HG03066 (cell line): ENCODE measurements at regions not wholly inside any gene's neighbourhood (a gene's known extent, or its start where the extent isn't known, plus 50 kb on each side); places are given as distances from the start of the nearest gene placed in this dataset.
"Not testable (repeated sequence)": the region's sequence is repeated elsewhere in the genome, so short reads cannot be mapped to it uniquely, and the experiment has no call there.

ENCODE experiments used
- ATAC-seq: cut with Tn5 transposase; IDR thresholded peaks from one replicate; pipeline ENCODE4 v1.9.1; 2021; ENCODE audit warnings: low read depth; ENCODE audit not compliant: unreplicated experiment

DNA sequence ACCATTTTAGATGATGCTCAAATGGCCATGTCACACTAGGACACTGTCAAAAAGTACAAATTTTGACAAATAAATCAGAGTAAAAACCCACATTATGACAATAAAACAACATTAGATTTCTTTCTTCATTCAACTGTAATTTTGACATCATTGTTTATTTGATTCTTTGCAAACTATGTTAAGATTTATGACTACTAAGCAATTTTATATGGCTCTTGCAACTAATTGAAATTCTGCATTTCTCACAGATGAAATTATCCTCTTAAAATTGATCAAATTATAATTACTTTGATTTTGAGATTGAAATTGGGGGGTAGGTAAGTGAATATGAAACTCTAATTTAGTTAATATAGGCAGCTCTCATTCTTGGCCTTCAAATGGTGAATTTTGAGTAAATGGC is 59.8 kb downstream of the ATOH1 start:
- no peak for ATAC-seq

DNA sequence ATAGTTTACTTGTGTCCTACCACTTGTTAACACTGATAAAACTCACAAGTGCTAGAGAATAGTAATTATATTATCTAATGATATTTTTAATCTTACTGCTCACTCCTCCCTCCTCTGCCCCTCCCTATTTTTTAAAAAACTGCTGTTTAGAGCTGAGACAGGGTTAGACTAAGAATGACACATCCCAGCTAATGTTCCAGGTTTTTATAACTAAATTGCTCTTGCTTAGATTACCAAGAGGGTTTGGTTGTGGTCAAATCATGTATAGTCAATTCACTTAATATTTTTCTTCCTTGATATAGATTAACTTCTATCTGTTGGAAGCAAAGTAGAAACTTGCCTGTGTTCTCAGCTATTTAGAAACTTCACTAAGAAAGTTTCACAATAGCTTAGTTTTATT is 60.2 kb downstream of the ATOH1 start:
- no peak for ATAC-seq

DNA sequence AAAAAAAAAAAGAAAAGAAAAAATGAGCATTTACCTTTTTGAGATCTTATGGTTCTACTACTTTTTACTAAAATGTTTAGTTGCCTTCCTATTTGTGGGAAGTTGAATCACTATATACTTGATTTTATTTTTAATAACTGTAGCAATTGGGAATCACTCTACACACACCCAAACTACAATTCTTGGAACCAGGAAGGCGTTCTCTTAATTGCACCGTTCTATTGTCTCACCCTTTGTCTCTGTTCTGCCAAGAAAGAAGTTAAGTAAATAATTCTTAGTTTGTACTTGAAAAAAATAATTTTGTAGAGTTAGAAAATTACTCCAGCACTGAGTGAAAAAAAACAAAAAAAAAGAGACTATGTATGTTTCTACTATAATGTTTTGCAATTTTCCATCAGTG is 62.7 kb downstream of the ATOH1 start:
- ATAC-seq: no peak

DNA sequence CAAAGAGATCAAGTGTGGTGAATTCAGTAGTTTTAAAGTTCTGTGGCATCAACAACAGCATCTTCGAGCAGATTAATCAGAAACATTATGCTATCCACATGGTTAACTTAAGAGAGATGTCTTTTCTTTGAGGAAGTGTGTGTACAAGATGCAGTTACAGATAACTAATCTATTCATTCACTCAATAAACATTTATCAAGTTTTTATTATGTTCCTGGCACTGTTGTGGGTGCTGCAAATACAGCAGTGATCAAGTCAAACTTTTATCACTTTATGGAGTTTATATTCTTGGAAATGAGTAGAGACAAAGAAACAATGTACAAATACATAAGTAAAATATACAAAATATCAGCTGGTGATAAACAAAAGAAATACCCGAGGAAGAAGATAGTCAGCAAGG is 66.4 kb downstream of the ATOH1 start:
- no peak for ATAC-seq

DNA sequence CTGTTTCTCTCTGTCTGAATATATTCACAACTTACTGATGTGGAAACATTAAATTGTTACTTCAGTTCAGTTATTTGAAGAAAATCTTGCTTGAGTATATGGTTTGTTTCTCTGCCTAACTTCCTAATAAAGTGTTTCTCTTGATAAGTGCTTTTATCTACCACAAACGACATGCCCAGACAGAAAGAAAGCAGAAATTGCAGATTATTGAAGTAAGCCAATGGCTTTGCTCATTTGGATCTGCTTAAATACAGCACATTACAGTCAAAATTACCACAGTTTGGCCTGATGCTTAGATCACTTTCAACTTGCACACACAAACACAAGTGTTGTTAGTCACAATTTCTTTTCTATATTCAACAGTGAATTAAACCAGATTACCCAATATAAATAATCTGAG is 68.0 kb downstream of the ATOH1 start:
- ATAC-seq: no peak

DNA sequence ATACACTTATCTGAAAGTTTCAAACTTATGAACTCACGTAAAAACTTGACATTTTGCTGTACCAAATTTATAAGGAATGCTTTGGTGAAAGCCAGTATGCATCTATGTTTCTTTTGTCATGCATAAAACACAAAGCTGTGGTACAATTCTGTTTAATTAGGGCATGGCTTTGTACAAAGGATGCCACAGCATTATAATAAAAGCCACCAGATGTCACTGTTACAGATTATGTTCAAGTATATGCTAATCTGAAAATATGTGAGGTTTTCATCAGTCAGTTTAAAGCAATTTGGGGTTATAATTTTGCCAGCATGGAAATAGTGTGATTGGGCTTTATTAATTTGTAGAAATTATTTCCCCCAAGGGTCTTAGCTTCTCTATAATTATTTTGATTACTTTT is 69.0 kb downstream of the ATOH1 start:
- ATAC-seq: no peak

DNA sequence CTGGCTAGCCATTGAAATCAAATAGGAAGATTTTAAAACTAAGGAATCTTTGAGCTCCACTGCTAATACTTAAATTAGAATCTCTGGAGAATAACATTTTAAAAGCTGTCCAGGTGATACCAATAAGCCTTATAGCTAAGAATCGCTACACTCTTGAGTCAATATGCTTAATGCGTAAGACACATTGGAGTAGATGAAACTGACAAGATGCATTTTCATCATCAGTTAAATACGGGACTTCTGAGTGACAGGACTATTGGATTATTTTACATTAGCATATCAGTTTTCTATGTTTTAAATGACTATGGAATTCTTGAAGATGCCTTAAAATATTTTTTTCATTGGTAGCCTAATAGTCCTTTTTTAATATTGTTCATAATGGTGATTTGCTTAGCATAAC is 80.2 kb downstream of the ATOH1 start:
- no peak for ATAC-seq

DNA sequence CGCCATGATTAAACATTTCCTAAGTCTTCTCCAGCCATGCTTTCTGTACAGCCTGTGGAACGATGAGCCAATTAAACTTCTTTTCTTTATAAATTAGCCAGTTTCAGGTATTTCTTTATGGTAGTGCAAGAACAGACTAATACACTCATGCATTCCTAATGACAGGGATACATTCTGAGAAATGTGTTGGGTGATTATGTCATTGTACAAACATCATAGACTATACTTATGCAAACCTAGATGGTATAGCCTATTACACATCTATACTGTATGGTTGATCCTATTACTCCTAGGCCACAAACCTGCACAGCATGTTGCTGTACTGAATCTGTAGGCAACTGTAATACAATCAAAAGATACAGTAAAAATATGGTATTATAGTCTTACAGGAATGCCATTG is 83.1 kb downstream of the ATOH1 start:
- ATAC-seq: no peak

DNA sequence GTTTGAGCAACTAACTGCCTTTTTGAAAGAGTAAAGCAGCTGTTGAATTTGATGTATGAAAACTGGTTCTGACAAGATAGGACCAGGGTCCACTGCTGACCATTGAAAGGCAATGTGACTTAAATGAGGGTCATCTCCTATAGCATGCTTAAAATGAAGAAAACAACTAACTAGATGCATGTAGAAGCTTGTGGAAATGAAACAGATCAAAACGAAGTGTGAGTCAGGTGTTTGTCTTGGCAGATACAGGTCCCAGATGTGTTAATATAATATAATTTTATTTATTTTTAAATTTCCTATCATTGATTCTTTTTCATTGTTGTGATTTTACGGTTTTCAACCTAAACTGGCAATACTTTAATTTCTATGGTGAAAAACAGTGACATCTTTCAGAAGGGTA is 83.6 kb downstream of the ATOH1 start:
- no peak for ATAC-seq

DNA sequence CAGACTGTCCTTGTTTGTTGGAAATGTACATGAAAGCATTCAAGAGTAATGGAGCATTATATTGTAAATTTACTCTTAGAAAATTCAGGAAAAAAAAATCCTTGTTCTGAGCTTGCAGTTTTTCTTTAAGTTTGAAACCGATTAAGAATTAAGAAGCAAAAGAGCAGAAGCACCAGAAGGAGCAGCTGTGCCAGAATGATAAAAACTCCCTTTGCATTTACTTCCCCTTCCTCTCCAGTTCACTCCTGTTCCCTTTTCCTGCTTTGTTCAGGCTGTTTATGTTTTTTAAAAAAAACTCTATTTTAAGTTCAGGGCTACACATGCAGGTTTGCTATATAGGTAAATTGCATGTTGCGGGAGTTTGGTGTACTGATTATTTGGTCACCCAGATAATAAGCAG is 90.3 kb downstream of the ATOH1 start:
- no peak for ATAC-seq

DNA sequence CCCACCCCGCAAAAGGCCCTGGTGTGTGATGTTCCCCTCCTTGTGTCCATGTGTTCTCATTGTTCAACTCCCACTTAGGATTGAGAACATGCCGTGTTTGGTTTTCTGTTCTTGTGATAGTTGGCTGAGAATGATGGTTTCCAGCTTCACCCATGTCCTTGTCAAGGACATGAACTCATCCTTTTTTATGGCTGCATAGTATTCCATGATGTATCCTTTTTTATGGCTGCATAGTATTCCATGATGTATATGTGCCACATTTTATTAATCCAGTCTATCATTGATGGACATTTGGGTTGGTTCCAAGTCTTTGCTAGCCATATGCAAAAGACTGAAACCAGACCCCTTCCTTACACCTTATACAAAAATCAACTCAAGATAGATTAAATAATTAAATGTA is 95.0 kb downstream of the ATOH1 start:
- ATAC-seq: not testable (repeated sequence)

DNA sequence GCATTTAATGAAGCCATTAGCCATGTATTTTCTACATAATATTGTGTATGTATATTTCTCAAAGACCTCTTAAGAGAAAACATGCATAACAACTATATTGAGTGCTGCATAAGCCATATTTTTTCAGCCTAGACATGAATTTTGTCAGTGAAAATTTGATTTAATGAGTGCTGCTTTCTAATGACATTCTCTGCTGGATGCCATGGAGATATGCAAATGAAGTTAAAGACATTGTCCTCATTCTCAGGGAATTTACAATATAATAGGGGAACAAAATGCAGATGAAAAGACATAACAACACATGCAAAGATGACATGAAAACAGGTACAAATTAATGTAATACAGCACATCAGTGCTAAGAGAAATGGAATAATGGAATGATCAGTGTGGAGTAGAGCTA is 118.7 kb downstream of the ATOH1 start:
- ATAC-seq: no peak

DNA sequence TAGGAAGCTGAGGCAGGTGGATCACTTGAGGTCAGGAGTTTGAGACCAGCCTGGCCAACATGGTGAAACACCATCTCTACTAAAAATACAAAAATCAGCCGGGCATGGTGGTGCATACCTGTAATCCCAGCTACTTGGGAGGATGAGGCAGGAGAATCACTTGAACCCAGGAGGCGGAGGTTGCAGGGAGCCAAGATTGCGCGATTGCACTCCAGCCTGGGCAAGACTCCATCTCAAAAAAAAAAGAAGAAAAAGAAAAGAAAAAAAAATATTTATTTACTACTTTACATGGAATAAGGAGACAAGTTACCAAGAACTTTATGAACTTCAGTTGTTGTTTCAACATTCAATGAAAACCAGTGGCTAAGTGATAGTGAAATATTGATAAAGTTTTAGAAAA is 121.7 kb downstream of the ATOH1 start:
- not testable (repeated sequence) for ATAC-seq

DNA sequence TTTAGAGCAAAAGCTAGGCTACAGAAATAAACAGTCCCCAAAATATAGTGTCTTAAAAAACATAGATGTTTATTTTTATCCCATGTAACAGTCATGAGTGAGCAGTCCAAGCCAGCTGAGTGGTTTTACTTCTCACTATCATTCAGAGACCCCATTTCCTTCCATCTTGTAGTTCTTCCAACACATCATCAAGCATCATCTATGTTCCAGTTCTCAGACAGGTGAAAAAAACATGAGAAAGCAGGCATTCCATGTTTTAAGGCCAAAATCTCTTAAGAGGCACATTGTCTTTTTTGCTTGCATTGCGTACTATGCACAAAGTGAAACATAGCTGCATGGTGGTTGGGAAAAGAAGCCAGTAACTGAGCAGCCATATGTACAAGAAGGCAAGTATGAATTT is 128.6 kb downstream of the ATOH1 start:
- ATAC-seq: no peak

DNA sequence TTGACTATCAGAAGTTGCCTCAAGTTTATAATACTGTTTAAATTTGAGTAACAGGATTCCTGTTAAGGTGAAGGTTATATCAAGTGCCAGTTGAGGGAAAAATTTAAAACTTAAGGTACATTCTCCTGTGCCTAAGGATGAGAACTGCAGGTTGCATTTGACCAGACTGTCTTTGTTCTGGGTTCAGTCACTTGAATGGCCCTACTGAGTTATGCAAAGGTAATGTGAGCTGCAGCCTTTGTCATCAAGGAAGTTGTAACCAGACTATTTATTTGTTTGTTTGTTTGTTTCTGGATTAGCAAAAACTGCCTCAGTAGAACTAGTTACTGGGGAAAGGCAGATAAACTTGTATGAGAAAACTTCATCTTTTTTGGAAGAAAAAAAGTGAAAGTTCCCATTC is 131.9 kb downstream of the ATOH1 start:
- no peak for ATAC-seq

DNA sequence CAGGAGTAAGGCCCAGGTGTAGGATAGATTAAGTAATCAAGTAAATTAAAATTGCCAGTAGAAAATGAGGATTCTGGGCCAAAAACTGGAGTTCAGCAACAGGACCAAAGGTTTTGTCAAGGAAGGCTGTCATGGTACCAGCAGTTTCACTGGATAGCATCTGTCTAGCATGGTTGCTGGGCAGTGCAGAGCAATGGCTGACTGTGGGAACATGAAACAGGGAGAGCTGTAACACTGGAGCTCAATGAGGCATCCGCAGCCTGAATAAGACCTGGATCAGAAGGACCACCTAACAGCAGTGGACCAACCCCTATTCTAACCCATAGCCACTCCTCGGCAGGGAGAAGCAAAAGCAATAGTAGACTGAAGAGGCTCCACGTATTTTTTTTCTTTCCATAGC is 132.4 kb downstream of the ATOH1 start:
- ATAC-seq: no peak

DNA sequence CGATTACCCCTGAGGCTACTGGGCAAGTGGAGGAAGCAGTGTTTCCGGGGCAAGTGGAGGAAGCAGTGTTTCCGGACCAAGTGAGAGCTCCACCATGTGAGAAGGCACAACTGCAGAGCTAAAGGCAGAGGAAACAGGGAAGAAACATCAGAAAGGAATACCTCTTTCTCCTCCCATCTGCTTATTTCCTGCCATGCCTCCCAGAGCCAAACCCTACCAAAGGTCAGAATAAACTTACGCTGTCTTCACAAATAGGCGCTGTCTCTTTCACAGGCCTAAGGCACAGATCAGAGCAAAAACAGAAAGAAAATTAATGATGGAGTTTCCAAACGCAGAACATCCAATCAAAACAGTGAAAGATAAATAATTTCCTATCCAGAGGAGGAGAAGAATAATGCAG is 153.0 kb downstream of the ATOH1 start:
- ATAC-seq: no peak

DNA sequence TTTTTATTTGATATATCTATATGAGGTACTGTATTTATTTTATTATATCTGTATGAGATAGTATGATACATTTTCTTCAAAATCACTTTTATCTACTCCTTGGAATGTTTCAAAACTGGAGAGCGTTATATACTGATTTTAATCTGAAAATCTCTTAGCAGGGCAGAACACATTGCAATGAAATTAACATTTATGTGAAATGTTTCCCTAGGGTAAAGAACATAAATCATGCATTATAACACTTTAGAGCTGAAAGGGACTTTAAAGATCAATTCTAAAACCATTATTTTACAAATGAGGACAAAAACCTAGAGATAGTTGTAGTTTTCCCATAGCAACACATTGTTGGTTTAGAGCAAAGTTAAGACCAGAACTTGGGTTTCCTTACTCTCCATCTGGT is 153.7 kb downstream of the ATOH1 start:
- ATAC-seq: no peak

DNA sequence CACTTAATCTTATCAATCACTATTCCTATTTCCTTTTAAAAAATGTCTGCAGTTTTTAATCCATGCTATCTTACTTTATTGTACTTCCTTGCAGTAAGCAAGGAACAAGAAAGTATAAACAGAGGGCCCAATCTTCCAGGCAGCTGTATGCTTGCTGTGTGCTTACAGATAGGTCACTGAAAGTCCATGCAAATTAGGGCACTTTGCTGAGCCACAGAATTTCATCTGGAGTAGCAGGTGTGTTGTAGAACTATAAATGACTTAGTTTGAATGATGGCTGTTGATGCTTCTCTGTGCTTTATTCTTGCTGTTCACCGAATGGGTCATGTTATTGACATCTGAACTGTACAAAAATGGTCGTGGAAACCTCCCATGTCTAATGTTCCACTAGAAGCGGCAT is 154.6 kb downstream of the ATOH1 start:
- peak; percentile 97 for ATAC-seq

DNA sequence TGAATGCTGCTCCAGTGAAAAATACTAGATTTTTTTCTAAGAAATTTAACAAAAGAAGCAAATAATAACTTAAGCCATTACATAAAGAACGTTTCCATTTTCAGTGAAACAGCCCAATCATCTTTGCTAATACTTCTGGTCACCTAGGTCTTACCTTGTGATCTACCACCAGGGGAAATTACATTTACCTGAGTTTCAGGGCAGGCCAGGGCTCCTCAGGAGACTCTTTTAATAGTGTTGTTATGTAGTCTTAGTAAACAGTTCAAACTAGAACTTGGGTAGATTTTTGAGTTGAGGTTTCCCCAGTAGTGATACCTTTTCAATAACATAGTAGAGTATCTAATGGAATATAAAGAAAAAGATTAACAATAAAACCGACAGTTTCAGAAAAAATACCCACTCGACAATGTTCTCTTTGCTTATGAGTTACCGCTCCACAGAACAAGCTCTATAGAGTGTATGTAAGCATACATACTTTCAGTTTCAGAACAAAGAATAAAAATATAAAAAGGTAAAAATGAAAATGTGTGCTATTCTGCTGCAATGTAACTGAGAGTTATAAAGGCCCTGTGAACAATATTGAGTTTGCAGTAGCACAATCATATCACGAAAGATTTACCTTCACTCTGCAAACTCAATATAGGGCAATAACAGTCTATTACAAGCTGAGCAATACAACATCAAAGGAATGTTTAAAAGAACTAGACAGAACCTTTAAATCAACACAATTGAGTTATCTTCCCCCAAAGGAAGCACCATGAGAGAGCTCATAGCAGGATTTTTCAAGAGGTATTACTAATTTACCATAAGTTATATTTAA is 165.8 kb downstream of the ATOH1 start:
- ATAC-seq: no peak

DNA sequence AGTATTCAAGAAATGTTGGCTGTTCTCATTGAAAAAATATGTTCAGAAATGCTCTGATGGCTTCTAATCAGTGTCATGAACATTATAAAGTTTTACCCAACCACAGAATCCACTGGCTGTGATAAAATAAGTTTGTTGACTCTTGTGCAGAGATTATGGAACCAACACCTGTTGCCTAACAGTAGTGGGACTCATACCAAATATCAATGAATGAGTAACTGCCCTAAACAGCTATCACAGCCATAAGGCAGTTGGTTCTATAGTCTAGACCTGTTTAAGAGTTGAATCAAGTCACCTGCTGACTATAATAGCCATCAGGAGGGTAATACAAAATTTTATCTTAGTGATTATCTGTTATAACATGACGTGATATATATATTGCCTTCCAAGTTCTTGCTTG is 168.3 kb downstream of the ATOH1 start:
- no peak for ATAC-seq

DNA sequence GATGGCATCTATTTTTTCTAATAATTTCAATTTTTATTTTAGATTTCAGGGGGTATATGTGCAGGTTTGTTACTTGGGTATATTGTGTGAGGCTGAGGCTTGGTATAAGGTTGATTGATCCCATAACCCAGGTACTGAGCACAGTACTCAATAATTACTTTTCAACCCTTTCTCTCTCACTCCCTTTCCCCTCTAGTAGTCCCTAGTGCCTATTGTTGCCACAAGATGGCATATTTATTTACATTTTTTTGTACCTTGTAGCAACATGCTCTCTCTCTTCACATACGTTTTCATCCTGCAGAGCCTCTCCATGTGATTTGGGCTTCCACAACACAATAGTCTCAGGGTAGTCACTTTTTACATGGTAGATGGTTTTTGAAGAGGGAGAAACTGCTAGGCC is 172.0 kb downstream of the ATOH1 start:
- ATAC-seq: no peak

DNA sequence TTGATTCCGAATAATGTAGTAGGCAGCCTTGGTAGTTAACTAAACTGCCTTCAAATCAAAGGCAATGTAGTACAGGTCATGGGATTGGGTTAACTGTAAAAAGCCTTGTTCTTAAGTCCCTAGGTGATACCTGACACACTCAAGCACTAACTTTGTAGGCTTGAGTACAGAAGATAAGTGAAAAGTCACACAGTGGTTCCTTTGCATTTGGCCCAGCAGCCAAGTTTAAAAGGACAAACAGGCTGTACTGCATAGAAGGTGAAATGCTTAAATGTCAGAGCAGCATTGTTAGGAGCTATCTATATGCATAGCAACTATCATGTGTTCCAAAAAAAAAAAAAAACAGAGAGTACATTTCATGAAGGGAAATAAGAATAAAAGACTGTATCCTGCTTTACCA is 178.4 kb downstream of the ATOH1 start:
- ATAC-seq: no peak
